ENCODE measurements at regions not wholly inside any gene's neighbourhood (a gene's known extent, or its start where the extent isn't known, plus 50 kb on each side); places are given as distances from the start of the nearest gene placed in this dataset.

DNA sequence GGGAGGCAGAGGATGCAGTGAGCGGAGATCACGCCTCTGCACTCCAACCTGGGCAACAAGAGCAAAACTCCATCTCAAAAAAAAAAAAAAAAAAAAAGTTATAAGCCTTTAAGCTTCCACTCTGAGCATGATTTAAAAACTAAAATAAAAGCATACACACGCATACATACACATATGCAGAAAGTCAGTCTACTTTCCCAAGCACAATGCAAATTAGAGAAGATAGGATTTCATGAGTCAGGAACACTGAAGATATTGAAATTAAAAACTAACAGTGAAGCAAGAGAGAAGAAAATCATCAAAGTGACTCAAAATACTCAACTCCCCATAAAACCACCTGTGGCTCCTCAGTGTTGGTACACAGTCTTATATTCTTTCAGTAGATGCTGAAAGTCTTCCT lies 1009.5 kb upstream of the WWC1 start:
- no CpG with 5 or more reads among the region's 3 CpGs for WGBS (ENCODE audit: extremely low coverage, insufficient coverage, insufficient read length)
- Histone ChIP-seq H3K36me3 (ENCODE audit: control insufficient read depth in 1 of 2, insufficient read depth in 2 of 2, low read length in 2 of 2) (no peaks in the 10 kb centered on the region), H2AK5ac (ENCODE audit: low read length) (no peak overlapping the region), H4K12ac (ENCODE audit: low read depth, low read length) (no peak overlapping the region), H3K14ac (ENCODE audit: low read length) (no peak overlapping the region), H2BK120ac (ENCODE audit: insufficient read depth, low read length, poor library complexity) (no peak overlapping the region), H3K18ac (ENCODE audit: low read length) (no peak overlapping the region), H2BK12ac (ENCODE audit: low read length) (no peak overlapping the region), H2BK5ac (ENCODE audit: low read depth, low read length, poor library complexity) (no peak overlapping the region), H4K8ac (ENCODE audit: low read depth, low read length) (no peak overlapping the region), H3K4me1 (ENCODE audit: control insufficient read depth in 1 of 2, insufficient read depth in 2 of 2, low read length in 2 of 2) (no peaks in the 10 kb centered on the region), H3K27me3 (ENCODE audit: insufficient read depth, low read length) (no peaks in the 10 kb centered on the region), H3K27ac (ENCODE audit: low read depth, low read length) (no peak overlapping the region), H3K79me2 (ENCODE audit: control insufficient read depth, insufficient read depth, low read length, poor library complexity) (no peaks in the 10 kb centered on the region), H3K23ac (ENCODE audit: low read length) (no peak overlapping the region), H2AFZ (ENCODE audit: insufficient read depth, low read length, poor library complexity) (no peak overlapping the region), H3K4ac (ENCODE audit: low read depth, low read length) (no peak overlapping the region), H3K9me3 (ENCODE audit: insufficient read depth, low read depth, low read length) (no peaks in the 10 kb centered on the region), H3K4me2 (ENCODE audit: low read length) (no peak overlapping the region), H3K4me3 (ENCODE audit: low read depth, low read length) (no peak overlapping the region), H3K79me1 (ENCODE audit: low read length) (no peaks in the 10 kb centered on the region), H3K9ac (ENCODE audit: low read length) (no peak overlapping the region), H4K91ac (ENCODE audit: low read depth, low read length) (no peak overlapping the region)
- no peak for DNase-seq

DNA sequence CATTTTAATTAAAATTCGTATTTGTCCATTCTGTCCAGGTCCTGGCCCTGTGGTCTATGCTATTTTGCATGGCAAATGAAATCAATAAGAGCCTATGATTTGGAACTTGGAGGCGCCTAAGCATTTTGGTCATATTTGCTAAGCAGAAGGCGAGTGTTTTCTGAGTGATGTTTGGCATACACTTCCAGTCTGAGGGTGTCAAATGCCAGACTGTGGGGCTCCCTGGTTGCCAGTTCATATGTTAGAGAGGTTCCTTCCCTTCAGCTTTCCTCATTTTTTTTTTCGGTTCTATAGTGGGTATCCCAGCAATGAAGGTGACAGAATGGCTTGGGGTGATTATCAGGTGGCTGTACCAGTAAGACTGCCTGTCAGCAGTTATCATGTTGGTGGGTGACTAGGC lies 1007.8 kb upstream of the WWC1 start:
- no peak overlapping the region for H3K4me2 ChIP-seq (ENCODE audit: low read length)
- WGBS (ENCODE audit: extremely low coverage, insufficient coverage, insufficient read length), result no CpG with 5 or more reads among the region's 4 CpGs
- H2AK5ac ChIP-seq (ENCODE audit: low read length), result no peak overlapping the region
- no peak overlapping the region for H2BK120ac ChIP-seq (ENCODE audit: insufficient read depth, low read length, poor library complexity)
- no peak overlapping the region for H4K91ac ChIP-seq (ENCODE audit: low read depth, low read length)
- H3K4me3 ChIP-seq (ENCODE audit: low read depth, low read length), result no peak overlapping the region
- no peak overlapping the region for H3K14ac ChIP-seq (ENCODE audit: low read length)
- no peaks in the 10 kb centered on the region for H3K79me1 ChIP-seq (ENCODE audit: low read length)
- no peaks in the 10 kb centered on the region for H3K9me3 ChIP-seq (ENCODE audit: insufficient read depth, low read depth, low read length)
- no peak overlapping the region for H2BK5ac ChIP-seq (ENCODE audit: low read depth, low read length, poor library complexity)
- no peak overlapping the region for H3K23ac ChIP-seq (ENCODE audit: low read length)
- H3K27me3 ChIP-seq (ENCODE audit: insufficient read depth, low read length), result no peaks in the 10 kb centered on the region
- no peaks in the 10 kb centered on the region for H3K4me1 ChIP-seq (ENCODE audit: control insufficient read depth in 1 of 2, insufficient read depth in 2 of 2, low read length in 2 of 2)
- H2BK12ac ChIP-seq (ENCODE audit: low read length), result no peak overlapping the region
- H2AFZ ChIP-seq (ENCODE audit: insufficient read depth, low read length, poor library complexity), result no peak overlapping the region
- H4K12ac ChIP-seq (ENCODE audit: low read depth, low read length), result no peak overlapping the region
- no peak overlapping the region for H3K4ac ChIP-seq (ENCODE audit: low read depth, low read length)
- no peaks in the 10 kb centered on the region for H3K36me3 ChIP-seq (ENCODE audit: control insufficient read depth in 1 of 2, insufficient read depth in 2 of 2, low read length in 2 of 2)
- H3K18ac ChIP-seq (ENCODE audit: low read length), result no peak overlapping the region
- no peak overlapping the region for H3K9ac ChIP-seq (ENCODE audit: low read length)
- H3K27ac ChIP-seq (ENCODE audit: low read depth, low read length), result no peak overlapping the region
- no peak overlapping the region for H4K8ac ChIP-seq (ENCODE audit: low read depth, low read length)
- no peaks in the 10 kb centered on the region for H3K79me2 ChIP-seq (ENCODE audit: control insufficient read depth, insufficient read depth, low read length, poor library complexity)
- DNase-seq, result no peak

DNA sequence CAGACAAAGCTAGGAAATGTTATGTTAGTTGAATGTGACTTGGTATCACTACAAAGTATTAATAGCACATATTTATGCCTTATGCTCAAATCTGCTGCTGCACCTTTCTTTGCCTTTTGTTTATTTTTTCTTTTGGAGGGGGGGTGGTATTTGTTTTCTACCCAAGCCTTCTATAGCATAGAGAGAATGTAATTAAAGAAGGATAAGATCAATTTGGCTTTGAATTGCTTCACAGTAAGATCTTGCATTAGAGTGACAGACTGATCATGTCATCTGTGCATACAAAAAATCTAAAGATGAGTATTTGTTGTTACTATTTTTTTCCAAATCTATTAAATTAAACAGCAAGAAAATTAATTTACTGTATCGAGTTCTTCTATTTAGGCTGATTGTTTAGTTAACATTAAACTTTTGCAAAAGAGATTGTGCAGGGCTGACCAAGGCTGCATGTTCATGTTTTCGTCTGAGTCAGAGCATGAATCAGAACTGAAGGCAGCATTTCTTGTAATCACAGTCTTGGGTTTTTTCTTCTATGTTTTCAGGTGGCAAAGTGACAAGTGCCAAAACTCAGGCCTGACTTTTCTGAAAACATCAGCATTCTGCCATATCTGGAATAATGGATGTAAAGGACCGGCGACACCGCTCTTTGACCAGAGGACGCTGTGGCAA lies 1007.1 kb upstream of the WWC1 start:
- H3K27me3 ChIP-seq (ENCODE audit: insufficient read depth, low read length), result no peaks in the 10 kb centered on the region
- no peak overlapping the region for H2BK120ac ChIP-seq (ENCODE audit: insufficient read depth, low read length, poor library complexity)
- H3K79me1 ChIP-seq (ENCODE audit: low read length), result no peaks in the 10 kb centered on the region
- WGBS (ENCODE audit: extremely low coverage, insufficient coverage, insufficient read length), result no CpG with 5 or more reads among the region's 6 CpGs
- H3K18ac ChIP-seq (ENCODE audit: low read length), result no peak overlapping the region
- H2BK5ac ChIP-seq (ENCODE audit: low read depth, low read length, poor library complexity), result no peak overlapping the region
- no peak overlapping the region for H3K14ac ChIP-seq (ENCODE audit: low read length)
- H4K12ac ChIP-seq (ENCODE audit: low read depth, low read length), result no peak overlapping the region
- no peak overlapping the region for H3K23ac ChIP-seq (ENCODE audit: low read length)
- H3K4me3 ChIP-seq (ENCODE audit: low read depth, low read length), result no peak overlapping the region
- H3K36me3 ChIP-seq (ENCODE audit: control insufficient read depth in 1 of 2, insufficient read depth in 2 of 2, low read length in 2 of 2), result no peaks in the 10 kb centered on the region
- no peaks in the 10 kb centered on the region for H3K79me2 ChIP-seq (ENCODE audit: control insufficient read depth, insufficient read depth, low read length, poor library complexity)
- no peak overlapping the region for H4K8ac ChIP-seq (ENCODE audit: low read depth, low read length)
- DNase-seq, result no peak
- H3K9ac ChIP-seq (ENCODE audit: low read length), result no peak overlapping the region
- H3K9me3 ChIP-seq (ENCODE audit: insufficient read depth, low read depth, low read length), result no peaks in the 10 kb centered on the region
- H2BK12ac ChIP-seq (ENCODE audit: low read length), result no peak overlapping the region
- H2AK5ac ChIP-seq (ENCODE audit: low read length), result no peak overlapping the region
- no peaks in the 10 kb centered on the region for H3K4me1 ChIP-seq (ENCODE audit: control insufficient read depth in 1 of 2, insufficient read depth in 2 of 2, low read length in 2 of 2)
- no peak overlapping the region for H3K4me2 ChIP-seq (ENCODE audit: low read length)
- no peak overlapping the region for H2AFZ ChIP-seq (ENCODE audit: insufficient read depth, low read length, poor library complexity)
- no peak overlapping the region for H4K91ac ChIP-seq (ENCODE audit: low read depth, low read length)
- H3K27ac ChIP-seq (ENCODE audit: low read depth, low read length), result no peak overlapping the region
- H3K4ac ChIP-seq (ENCODE audit: low read depth, low read length), result no peak overlapping the region

GRCh38 chr5:167285591-167285990 lies 1005.9 kb upstream of the WWC1 start:
- no peak overlapping the region for H2BK5ac ChIP-seq (ENCODE audit: low read depth, low read length, poor library complexity)
- no peak for DNase-seq

More at GRCh38 chr5:167285591-167285990, 1005.9 kb upstream of the WWC1 start:
- no peak overlapping the region for H2BK12ac ChIP-seq (ENCODE audit: low read length)
- H3K9ac ChIP-seq (ENCODE audit: low read length), result no peak overlapping the region
- no peak overlapping the region for H3K27ac ChIP-seq (ENCODE audit: low read depth, low read length)
- H3K18ac ChIP-seq (ENCODE audit: low read length), result no peak overlapping the region
- H4K8ac ChIP-seq (ENCODE audit: low read depth, low read length), result no peak overlapping the region
- no peaks in the 10 kb centered on the region for H3K79me2 ChIP-seq (ENCODE audit: control insufficient read depth, insufficient read depth, low read length, poor library complexity)
- no peaks in the 10 kb centered on the region for H3K4me1 ChIP-seq (ENCODE audit: control insufficient read depth in 1 of 2, insufficient read depth in 2 of 2, low read length in 2 of 2)
- no peak overlapping the region for H4K91ac ChIP-seq (ENCODE audit: low read depth, low read length)
- no peak overlapping the region for H4K12ac ChIP-seq (ENCODE audit: low read depth, low read length)
- H2AFZ ChIP-seq (ENCODE audit: insufficient read depth, low read length, poor library complexity), result no peak overlapping the region
- H3K79me1 ChIP-seq (ENCODE audit: low read length), result no peaks in the 10 kb centered on the region
- H3K36me3 ChIP-seq (ENCODE audit: control insufficient read depth in 1 of 2, insufficient read depth in 2 of 2, low read length in 2 of 2), result no peaks in the 10 kb centered on the region
- H2AK5ac ChIP-seq (ENCODE audit: low read length), result no peak overlapping the region
- no peak overlapping the region for H3K23ac ChIP-seq (ENCODE audit: low read length)
- no peaks in the 10 kb centered on the region for H3K9me3 ChIP-seq (ENCODE audit: insufficient read depth, low read depth, low read length)
- no peaks in the 10 kb centered on the region for H3K27me3 ChIP-seq (ENCODE audit: insufficient read depth, low read length)
- no CpG with 5 or more reads among the region's 5 CpGs for WGBS (ENCODE audit: extremely low coverage, insufficient coverage, insufficient read length)
- H2BK120ac ChIP-seq (ENCODE audit: insufficient read depth, low read length, poor library complexity), result no peak overlapping the region
- no peak overlapping the region for H3K4ac ChIP-seq (ENCODE audit: low read depth, low read length)
- H3K4me3 ChIP-seq (ENCODE audit: low read depth, low read length), result no peak overlapping the region
- H3K14ac ChIP-seq (ENCODE audit: low read length), result no peak overlapping the region
- no peak overlapping the region for H3K4me2 ChIP-seq (ENCODE audit: low read length)

Measured in trophoblast cell (in vitro differentiated cells and primary cell).